ENCODE measurements at regions not wholly inside any gene's neighbourhood (a gene's known extent, or its start where the extent isn't known, plus 50 kb on each side); places are given as distances from the start of the nearest gene placed in this dataset.

DNA sequence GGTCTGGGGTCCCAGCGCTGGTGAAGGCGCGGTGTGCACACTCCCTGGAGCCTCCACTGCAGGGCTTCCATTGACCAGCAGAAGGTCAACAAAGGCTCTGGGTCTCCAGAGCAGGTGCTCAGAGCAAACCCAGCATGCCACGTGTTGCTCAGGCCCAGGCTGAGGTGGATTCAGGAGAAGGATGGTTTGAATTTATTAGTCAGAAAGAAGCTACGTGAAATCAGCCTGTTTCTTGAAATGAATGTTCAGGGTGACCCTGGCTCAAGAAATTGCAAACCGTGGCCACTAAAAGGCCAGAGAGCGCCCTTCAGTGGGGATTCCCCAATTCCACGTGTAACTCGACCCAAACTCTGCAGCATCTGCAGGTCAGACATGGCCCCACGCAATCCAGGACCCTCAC lies 82.7 kb upstream of the PFKP start:
- no peaks in the 10 kb centered on the region for H3K79me2 ChIP-seq
- 90% methylated on average over 10 of the region's 10 CpGs for WGBS (ENCODE audit: low lambda C conversion rate, missing lambda C conversion rate)
- H3K4me1 ChIP-seq (ENCODE audit: insufficient read depth), result peaks cover 12% of the 10 kb centered on the region
- no peak for DNase-seq (ENCODE audit: low spot score)
- H3K4me2 ChIP-seq, result no peak overlapping the region
- no peaks in the 10 kb centered on the region for H3K36me3 ChIP-seq (replicated peaks; ENCODE audit: insufficient read depth, low read depth)
- no peaks in the 10 kb centered on the region for H4K20me1 ChIP-seq (ENCODE audit: insufficient read depth, poor library complexity, severe bottlenecking)
- TF ChIP-seq, protein P1, sequence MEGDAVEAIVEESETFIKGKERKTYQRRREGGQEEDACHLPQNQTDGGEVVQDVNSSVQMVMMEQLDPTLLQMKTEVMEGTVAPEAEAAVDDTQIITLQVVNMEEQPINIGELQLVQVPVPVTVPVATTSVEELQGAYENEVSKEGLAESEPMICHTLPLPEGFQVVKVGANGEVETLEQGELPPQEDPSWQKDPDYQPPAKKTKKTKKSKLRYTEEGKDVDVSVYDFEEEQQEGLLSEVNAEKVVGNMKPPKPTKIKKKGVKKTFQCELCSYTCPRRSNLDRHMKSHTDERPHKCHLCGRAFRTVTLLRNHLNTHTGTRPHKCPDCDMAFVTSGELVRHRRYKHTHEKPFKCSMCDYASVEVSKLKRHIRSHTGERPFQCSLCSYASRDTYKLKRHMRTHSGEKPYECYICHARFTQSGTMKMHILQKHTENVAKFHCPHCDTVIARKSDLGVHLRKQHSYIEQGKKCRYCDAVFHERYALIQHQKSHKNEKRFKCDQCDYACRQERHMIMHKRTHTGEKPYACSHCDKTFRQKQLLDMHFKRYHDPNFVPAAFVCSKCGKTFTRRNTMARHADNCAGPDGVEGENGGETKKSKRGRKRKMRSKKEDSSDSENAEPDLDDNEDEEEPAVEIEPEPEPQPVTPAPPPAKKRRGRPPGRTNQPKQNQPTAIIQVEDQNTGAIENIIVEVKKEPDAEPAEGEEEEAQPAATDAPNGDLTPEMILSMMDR (IDR thresholded peaks at IDR 0.05; ENCODE audit: poor library complexity), result no peak
- TF ChIP-seq EZH2phosphoT487 (IDR thresholded peaks at IDR 0.05; ENCODE audit: low read depth, severe bottlenecking, unreplicated experiment) (no peak), EZH2 (IDR thresholded peaks at IDR 0.05; ENCODE audit: borderline replicate concordance) (no peak)
- peaks cover 4% of the 10 kb centered on the region for H3K27me3 ChIP-seq
- H3K9me3 ChIP-seq (ENCODE audit: low read depth), result no peaks in the 10 kb centered on the region
- H2AFZ ChIP-seq, result no peak overlapping the region
- H3K9me2 ChIP-seq (replicated peaks; ENCODE audit: insufficient read depth), result no peaks in the 10 kb centered on the region
- no peak overlapping the region for H3K27ac ChIP-seq
- H3K4me3 ChIP-seq, result no peak overlapping the region

GRCh38 chr10:2982146-2982545 lies 85.2 kb upstream of the PFKP start:
- no peaks in the 10 kb centered on the region for H3K9me2 ChIP-seq (replicated peaks; ENCODE audit: insufficient read depth)
- no peak overlapping the region for H2AFZ ChIP-seq
- H3K27me3 ChIP-seq, result no peaks in the 10 kb centered on the region
- H3K79me2 ChIP-seq, result no peaks in the 10 kb centered on the region
- H3K27ac ChIP-seq, result no peak overlapping the region
- no peak overlapping the region for H3K4me2 ChIP-seq
- no peak overlapping the region for H3K4me3 ChIP-seq
- no peaks in the 10 kb centered on the region for H3K36me3 ChIP-seq (replicated peaks; ENCODE audit: insufficient read depth, low read depth)
- WGBS (ENCODE audit: low lambda C conversion rate, missing lambda C conversion rate), result 85% methylated on average over 7 of the region's 7 CpGs
- TF ChIP-seq EZH2 (IDR thresholded peaks at IDR 0.05; ENCODE audit: borderline replicate concordance) (no peak), EZH2phosphoT487 (IDR thresholded peaks at IDR 0.05; ENCODE audit: low read depth, severe bottlenecking, unreplicated experiment) (no peak)
- TF ChIP-seq, protein P1 (IDR thresholded peaks at IDR 0.05; ENCODE audit: poor library complexity), result no peak
- H4K20me1 ChIP-seq (ENCODE audit: insufficient read depth, poor library complexity, severe bottlenecking), result no peaks in the 10 kb centered on the region
- peaks cover 12% of the 10 kb centered on the region for H3K4me1 ChIP-seq (ENCODE audit: insufficient read depth)
- H3K9me3 ChIP-seq (ENCODE audit: low read depth), result no peaks in the 10 kb centered on the region
- DNase-seq (ENCODE audit: low spot score), result no peak

- peaks cover 6% of the 10 kb centered on the region for H3K4me1 ChIP-seq (ENCODE audit: insufficient read depth)
- H3K4me3 ChIP-seq, result no peak overlapping the region
- no peaks in the 10 kb centered on the region for H3K27me3 ChIP-seq
- H3K9me3 ChIP-seq (ENCODE audit: low read depth), result no peaks in the 10 kb centered on the region
- no peaks in the 10 kb centered on the region for H4K20me1 ChIP-seq (ENCODE audit: insufficient read depth, poor library complexity, severe bottlenecking)
- no peak overlapping the region for H2AFZ ChIP-seq
- H3K79me2 ChIP-seq, result no peaks in the 10 kb centered on the region
- no peaks in the 10 kb centered on the region for H3K9me2 ChIP-seq (replicated peaks; ENCODE audit: insufficient read depth)
- no peak for DNase-seq (ENCODE audit: low spot score)
- TF ChIP-seq, protein P1 (IDR thresholded peaks at IDR 0.05; ENCODE audit: poor library complexity), result no peak
- no peak for TF ChIP-seq EZH2 (IDR thresholded peaks at IDR 0.05; ENCODE audit: borderline replicate concordance)
- TF ChIP-seq EZH2phosphoT487 (IDR thresholded peaks at IDR 0.05; ENCODE audit: low read depth, severe bottlenecking, unreplicated experiment), result no peak
- no peak overlapping the region for H3K4me2 ChIP-seq
- WGBS (ENCODE audit: low lambda C conversion rate, missing lambda C conversion rate), result 93% methylated on average over 19 of the region's 19 CpGs
- H3K27ac ChIP-seq, result no peak overlapping the region
- no peaks in the 10 kb centered on the region for H3K36me3 ChIP-seq (replicated peaks; ENCODE audit: insufficient read depth, low read depth)
Measured at GRCh38 chr10:2981361-2981801, 86.0 kb upstream of the PFKP start.
